SH-SY5Y (cell line): ENCODE measurements at regions not wholly inside any gene's neighbourhood (a gene's known extent, or its start where the extent isn't known, plus 50 kb on each side); places are given as distances from the start of the nearest gene placed in this dataset.

ENCODE experiments used
- GATA2 ChIP-seq: IDR thresholded peaks from 2 replicates; pipeline ENCODE4 v1.6.1; 2011; ENCODE audit warnings: mild to moderate bottlenecking, low read depth, low read length
- GATA3 ChIP-seq: IDR thresholded peaks from 2 replicates; pipeline ENCODE4 v1.6.1; 2011; ENCODE audit warnings: low read depth, mild to moderate bottlenecking, low read length, moderate library complexity

GRCh38 chr1:23638188-23638619 is 53.4 kb upstream of the RPL11 start:
- TF ChIP-seq GATA3 (no peak), GATA2 (no peak)
